IMR-90 (cell line): ENCODE measurements at regions not wholly inside any gene's neighbourhood (a gene's known extent, or its start where the extent isn't known, plus 50 kb on each side); places are given as distances from the start of the nearest gene placed in this dataset.

ENCODE experiments used
- ATAC-seq: fragments of 200-7000 bp; cut with Tn5 transposase; 2 replicates; pipeline ENCODE4 v1.9.1; 2020; ENCODE audit warnings: low read depth, mild to moderate bottlenecking, moderate library complexity
- BruUV-seq: library from RNA; stranded (reverse); fragments of 400-500 nt; replicated peaks from 2 replicates; lab custom pipeline; 2021; lab: Mats Ljungman, UMichigan
- CTCF ChIA-PET: fragments of 300-600 bp; formaldehyde crosslinking; extraction: SDS; loops from one replicate; lab custom pipeline; 2021; ENCODE audit warnings: antibody characterized with exemption; lab: Yijun Ruan, JAX
- POLR2A ChIA-PET: fragments of 300-600 bp; sonication (Branson Sonifier 250); formaldehyde crosslinking; loops from one replicate; lab custom pipeline; 2022; ENCODE audit warnings: antibody characterized with exemption; ENCODE audit not compliant: unreplicated experiment; lab: Charles Lee
- DNase-seq: peaks from one replicate; pipeline ENCODE4 v3.0.0; 2013
- H2AFZ ChIP-seq: replicated peaks from 2 replicates; pipeline ENCODE3; 2013; ENCODE audit warnings: low read length, mild to moderate bottlenecking; ENCODE audit not compliant: poor library complexity
- H2AK5ac ChIP-seq: 2 replicates; pipeline ENCODE4 v1.6.1; 2013; ENCODE audit warnings: low read depth, low read length, inconsistent platforms
- H2AK9ac ChIP-seq: replicated peaks from 2 replicates; pipeline ENCODE3; 2013; ENCODE audit warnings: mild to moderate bottlenecking, low read depth, low read length, moderate library complexity; ENCODE audit not compliant: poor library complexity
- H2BK120ac ChIP-seq: 2 replicates; pipeline ENCODE4 v1.6.1; 2013; ENCODE audit warnings: low read depth, low read length, inconsistent platforms
- H2BK15ac ChIP-seq: 3 replicates; pipeline ENCODE4 v1.6.1; 2013; ENCODE audit warnings: low read depth, low read length, inconsistent platforms
- H2BK20ac ChIP-seq: 2 replicates; pipeline ENCODE4 v1.6.1; 2013; ENCODE audit warnings: low read depth, mild to moderate bottlenecking, inconsistent platforms, low read length, moderate library complexity
- H2BK5ac ChIP-seq: 2 replicates; pipeline ENCODE4 v1.6.1; 2013; ENCODE audit warnings: mild to moderate bottlenecking, low read depth, low read length, inconsistent platforms; ENCODE audit not compliant: poor library complexity, severe bottlenecking
- H3K14ac ChIP-seq: replicated peaks from 2 replicates; pipeline ENCODE4 v1.6.1; 2013; ENCODE audit warnings: low read depth, low read length, inconsistent platforms
- H3K18ac ChIP-seq: 2 replicates; pipeline ENCODE4 v1.6.1; 2013; ENCODE audit warnings: low read depth, low read length, control low read depth
- H3K23ac ChIP-seq: 2 replicates; pipeline ENCODE4 v1.6.1; 2013; ENCODE audit warnings: low read depth, low read length, inconsistent platforms
- H3K27ac ChIP-seq: 2 replicates; pipeline ENCODE4 v1.5.1; 2013; ENCODE audit warnings: mild to moderate bottlenecking, control low read depth, low read length; ENCODE audit not compliant: insufficient read depth
- H3K27me3 ChIP-seq: 2 replicates; pipeline ENCODE4 v1.6.1; 2013; ENCODE audit warnings: low read length; ENCODE audit not compliant: control insufficient read depth, insufficient read depth
- H3K36me3 ChIP-seq: 2 replicates; pipeline ENCODE4 v1.6.1; 2013; ENCODE audit warnings: low read length, mixed read lengths; ENCODE audit not compliant: control insufficient read depth, insufficient read depth
- H3K4ac ChIP-seq: 2 replicates; pipeline ENCODE4 v1.6.1; 2013; ENCODE audit warnings: low read depth, low read length, inconsistent platforms
- H3K4me1 ChIP-seq: 2 replicates; pipeline ENCODE4 v1.6.1; 2013; ENCODE audit warnings: low read length, mixed read lengths; ENCODE audit not compliant: control insufficient read depth, insufficient read depth
- H3K4me2 ChIP-seq: 2 replicates; pipeline ENCODE4 v1.6.1; 2013; ENCODE audit warnings: low read depth, mild to moderate bottlenecking, control low read depth, low read length, moderate library complexity
- H3K4me3 ChIP-seq: 2 replicates; pipeline ENCODE4 v1.5.1; 2013; ENCODE audit warnings: low read depth, mild to moderate bottlenecking, control low read depth, low read length, moderate library complexity; ENCODE audit not compliant: insufficient read depth
- H3K56ac ChIP-seq: 2 replicates; pipeline ENCODE4 v1.6.1; 2013; ENCODE audit warnings: low read length, inconsistent platforms; ENCODE audit not compliant: insufficient read depth; ENCODE audit errors: extremely low read depth
- H3K79me1 ChIP-seq, 2 experiments: 2 replicates each; pipeline ENCODE4 v1.6.1; 2013; ENCODE audit warnings: low read length in 2 of 2, inconsistent platforms in 1 of 2, low read depth in 1 of 2
- H3K9ac ChIP-seq: 2 replicates; pipeline ENCODE4 v1.6.1; 2013; ENCODE audit warnings: low read depth, low read length, control low read depth
- H3K9me1 ChIP-seq: 2 replicates; pipeline ENCODE4 v1.6.1; 2013; ENCODE audit warnings: low read length, inconsistent platforms; ENCODE audit not compliant: insufficient read depth
- H3K9me3 ChIP-seq: 2 replicates; pipeline ENCODE4 v1.6.1; 2013; ENCODE audit warnings: low read length; ENCODE audit not compliant: control insufficient read depth, insufficient read depth
- H4K20me1 ChIP-seq: 2 replicates; pipeline ENCODE4 v1.6.1; 2013; ENCODE audit warnings: low read length, inconsistent platforms; ENCODE audit not compliant: insufficient read depth
- H4K5ac ChIP-seq: 2 replicates; pipeline ENCODE4 v1.6.1; 2013; ENCODE audit warnings: mild to moderate bottlenecking, low read depth, low read length, control low read depth
- H4K8ac ChIP-seq, 2 experiments: 2 replicates each; pipeline ENCODE4 v1.6.1; 2013; ENCODE audit warnings: low read depth in 2 of 2, low read length in 2 of 2, control low read depth in 1 of 2, inconsistent platforms in 1 of 2
- H4K91ac ChIP-seq: 2 replicates; pipeline ENCODE4 v1.6.1; 2013; ENCODE audit warnings: low read depth, low read length, inconsistent platforms; ENCODE audit not compliant: insufficient read depth
- BHLHE40 ChIP-seq: fragments of 150-350 bp; IDR thresholded peaks from 2 replicates; pipeline ENCODE4 v1.6.1; 2016; ENCODE audit warnings: mild to moderate bottlenecking, low read depth, low read length
- CEBPB ChIP-seq: IDR thresholded peaks from 2 replicates; pipeline ENCODE4 v1.6.1; 2012; ENCODE audit warnings: low read depth, low read length, improper control_type of control experiment
- CHD1 ChIP-seq: IDR thresholded peaks from 2 replicates; pipeline ENCODE4 v1.6.1; 2012; ENCODE audit warnings: low read depth, low read length, improper control_type of control experiment
- CTCF ChIP-seq: conservative IDR thresholded peaks from 2 replicates; pipeline ENCODE4 v1.5.1; 2012; ENCODE audit warnings: mild to moderate bottlenecking, low read depth, low read length, improper control_type of control experiment
- ELK1 ChIP-seq: fragments of 150-350 bp; IDR thresholded peaks from 2 replicates; pipeline ENCODE4 v1.6.1; 2016; ENCODE audit warnings: low read depth, mild to moderate bottlenecking, low read length, moderate library complexity, borderline replicate concordance
- FOS ChIP-seq: fragments of 150-350 bp; IDR thresholded peaks from 2 replicates; pipeline ENCODE4 v1.6.1; 2016; ENCODE audit warnings: low read depth, low read length
- MAFK ChIP-seq: IDR thresholded peaks from 2 replicates; pipeline ENCODE4 v1.6.1; 2012; ENCODE audit warnings: low read depth, low read length, improper control_type of control experiment
- MAZ ChIP-seq: IDR thresholded peaks from 2 replicates; pipeline ENCODE4 v1.6.1; 2012; ENCODE audit warnings: low read depth, mild to moderate bottlenecking, low read length, improper control_type of control experiment, moderate library complexity, borderline replicate concordance
- MXI1 ChIP-seq: IDR thresholded peaks from 2 replicates; pipeline ENCODE4 v1.6.1; 2012; ENCODE audit warnings: low read depth, mild to moderate bottlenecking, low read length, moderate library complexity, borderline replicate concordance
- NFE2L2 ChIP-seq: fragments of 150-350 bp; IDR thresholded peaks from 2 replicates; pipeline ENCODE4 v1.6.1; 2016; ENCODE audit warnings: low read depth, mild to moderate bottlenecking, low read length
- POLR2A ChIP-seq: IDR thresholded peaks from 2 replicates; pipeline ENCODE4 v1.6.1; 2012; ENCODE audit warnings: mild to moderate bottlenecking, low read depth, low read length
- RAD21 ChIP-seq: IDR thresholded peaks from 2 replicates; pipeline ENCODE4 v1.6.1; 2012; ENCODE audit warnings: low read length, improper control_type of control experiment
- RCOR1 ChIP-seq: IDR thresholded peaks from 2 replicates; pipeline ENCODE4 v1.6.1; 2012; ENCODE audit warnings: mild to moderate bottlenecking, low read length, improper control_type of control experiment; ENCODE audit not compliant: insufficient replicate concordance
- RFX5 ChIP-seq: IDR thresholded peaks from 2 replicates; pipeline ENCODE4 v1.8.0; 2012; ENCODE audit warnings: low read depth, mild to moderate bottlenecking, low read length, moderate library complexity
- SMC3 ChIP-seq: fragments of 150-350 bp; IDR thresholded peaks from 2 replicates; pipeline ENCODE4 v1.6.1; 2016; ENCODE audit warnings: low read depth, mild to moderate bottlenecking, antibody characterized with exemption, low read length, moderate library complexity
- USF2 ChIP-seq: fragments of 150-350 bp; IDR thresholded peaks from 2 replicates; pipeline ENCODE4 v1.6.1; 2017; ENCODE audit warnings: mild to moderate bottlenecking, antibody characterized with exemption, low read length, low read depth
- WGBS, 2 experiments: methylation state at CpG; one replicate each; pipeline versions ENCODE4 v1.1.5 to v1.1.7; 2013; ENCODE audit warnings: missing lambda C conversion rate in 2 of 2; ENCODE audit not compliant: insufficient read length in 1 of 2; ENCODE audit errors: extremely low coverage in 2 of 2; 5-methylcytosine and 5-hydroxymethylcytosine counted together
- dilution Hi-C: fragments of 300-500 bp; cut with HindIII; formaldehyde crosslinking; loops from one replicate; pipeline ENCODE4 v1.14.3; 2018; ENCODE audit warnings: low sequenced_read_pairs; ENCODE audit not compliant: unreplicated experiment
- in situ Hi-C: fragments of 300-500 bp; cut with MboI; formaldehyde crosslinking; loops from 3 replicates; pipeline ENCODE4 v1.14.3; 2019; ENCODE audit warnings: low sequenced_read_pairs, inconsistent platforms, mixed read lengths
- intact Hi-C: fragments of 100-400 bp; cut with micrococcal nuclease; formaldehyde crosslinking; loops from 2 replicates; pipeline ENCODE4 v1.10.0; 2022

GRCh38 chr1:79472067-79472656, 465.6 kb upstream of the ADGRL4 start:
- H3K14ac ChIP-seq, result no peak overlapping the region
- WGBS, 2 experiments, result no CpG with 5 or more reads among the region's 4 CpGs
- no peak overlapping the region for H3K18ac ChIP-seq
- no peak overlapping the region for H3K4me3 ChIP-seq
- no peaks in the 10 kb centered on the region for H3K36me3 ChIP-seq
- no peak overlapping the region for H2BK5ac ChIP-seq
- no peak overlapping the region for H4K91ac ChIP-seq
- no peaks in the 10 kb centered on the region for H3K27me3 ChIP-seq
- H3K56ac ChIP-seq, result no peak overlapping the region
- BruUV-seq, result no TSS peak
- H3K9me1 ChIP-seq, result no peaks in the 10 kb centered on the region
- no peak overlapping the region for H4K8ac ChIP-seq
- H3K79me1 ChIP-seq, result no peaks in the 10 kb centered on the region
- intact Hi-C loops, result no loop called here
- H2BK120ac ChIP-seq, result no peak overlapping the region
- H3K9ac ChIP-seq, result no peak overlapping the region
- H3K4ac ChIP-seq, result no peak overlapping the region
- no peak overlapping the region for H2AK9ac ChIP-seq
- no peak overlapping the region for H2BK15ac ChIP-seq
- ChIA-PET CTCF (no interaction called here), POLR2A (no interaction called here)
- no peaks in the 10 kb centered on the region for H3K4me1 ChIP-seq
- H3K4me2 ChIP-seq, result no peak overlapping the region
- in situ Hi-C loops, result no loop called here
- no peak overlapping the region for H2AK5ac ChIP-seq
- no peak overlapping the region for H2BK20ac ChIP-seq
- ATAC-seq (no peak), DNase-seq (no peak)
- no peak overlapping the region for H3K23ac ChIP-seq
- H3K27ac ChIP-seq, result no peak overlapping the region
- H3K9me3 ChIP-seq, result no peaks in the 10 kb centered on the region
- no peak for TF ChIP-seq RCOR1
- no peak for TF ChIP-seq FOS
- no peak for TF ChIP-seq CHD1
- no peak for TF ChIP-seq RAD21
- no peak for TF ChIP-seq MAZ
- TF ChIP-seq CEBPB, result no peak
- no peak for TF ChIP-seq POLR2A
- no peak for TF ChIP-seq SMC3
- TF ChIP-seq MXI1, result no peak
- no peak for TF ChIP-seq RFX5
- no peak for TF ChIP-seq USF2
- TF ChIP-seq NFE2L2, result no peak
- no peak for TF ChIP-seq CTCF
- TF ChIP-seq ELK1, result no peak
- TF ChIP-seq MAFK, result no peak
- no peak for TF ChIP-seq BHLHE40
- dilution Hi-C loops, result no loop called here
- no peak overlapping the region for H4K5ac ChIP-seq
- no peaks in the 10 kb centered on the region for H4K20me1 ChIP-seq
- no peak overlapping the region for H2AFZ ChIP-seq
